SIG-M5 treated with dmso at 0.1 percent for 504 hours (cell line): ENCODE measurements at regions not wholly inside any gene's neighbourhood (a gene's known extent, or its start where the extent isn't known, plus 50 kb on each side); places are given as distances from the start of the nearest gene placed in this dataset.
"Not testable (repeated sequence)": the region's sequence is repeated elsewhere in the genome, so short reads cannot be mapped to it uniquely, and the experiment has no call there.

Experiments used
- DNase-seq: peaks from one replicate; lab custom pipeline; 2025; ENCODE audit not compliant: unreplicated experiment; lab: John Stamatoyannopoulos, UW

DNA sequence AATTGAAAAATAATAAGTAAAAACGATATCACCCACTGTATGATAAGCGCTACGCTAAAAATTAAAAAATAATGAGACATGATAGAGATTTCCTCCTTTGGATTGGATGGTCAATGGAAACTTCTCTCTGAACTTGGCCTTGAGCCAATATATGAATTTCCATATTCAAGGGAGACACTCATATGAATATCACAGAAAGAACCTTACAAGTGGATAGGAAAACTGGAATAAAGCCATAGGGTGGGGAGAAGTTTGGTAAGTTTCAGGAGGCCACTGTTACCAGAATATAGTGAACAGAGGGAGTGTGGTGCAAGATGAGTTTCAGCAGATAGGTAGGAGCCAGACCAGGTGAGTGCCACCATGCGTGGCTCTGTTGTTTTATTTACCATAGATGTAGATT, 147.2 kb downstream of the SEM1 start:
- no peak for DNase-seq

DNA sequence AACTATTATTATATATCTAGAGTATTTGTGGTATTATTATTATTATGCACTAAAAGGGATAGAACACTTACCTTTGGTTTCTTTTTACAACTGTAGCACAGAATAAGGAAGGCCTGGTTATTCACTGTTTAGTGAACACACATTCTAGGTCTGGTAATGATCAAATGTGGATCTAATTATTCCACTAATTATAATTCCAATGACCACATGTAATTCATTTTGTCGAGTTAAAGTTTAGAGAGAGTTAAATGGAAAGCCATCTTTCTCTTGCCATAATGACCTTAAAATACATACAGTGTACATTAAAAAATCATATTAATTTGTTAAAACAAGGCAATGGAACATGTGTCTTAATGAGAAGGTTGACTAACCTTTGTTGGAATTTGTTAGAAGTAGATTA, 147.8 kb downstream of the SEM1 start:
- DNase-seq = no peak

DNA sequence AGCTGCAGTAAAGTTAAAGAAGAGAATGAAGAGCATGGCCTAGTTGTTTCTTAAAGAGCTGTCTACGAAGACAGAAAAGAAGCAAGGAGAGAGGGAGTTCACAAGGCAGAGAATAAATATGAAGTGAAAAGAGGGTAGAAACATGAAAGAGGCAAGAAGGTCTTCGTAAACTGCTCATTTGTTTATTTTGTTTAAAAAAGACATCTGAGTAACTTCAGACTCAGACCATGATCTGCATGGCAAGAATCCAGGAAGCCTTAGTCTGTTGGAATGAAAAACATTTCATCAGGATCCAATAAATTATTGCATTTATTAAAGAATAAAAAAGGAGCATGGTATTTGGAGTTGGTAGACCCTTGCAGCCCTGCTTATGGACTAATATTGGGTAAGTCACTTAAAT, 151.1 kb downstream of the SEM1 start:
- no peak for DNase-seq

DNA sequence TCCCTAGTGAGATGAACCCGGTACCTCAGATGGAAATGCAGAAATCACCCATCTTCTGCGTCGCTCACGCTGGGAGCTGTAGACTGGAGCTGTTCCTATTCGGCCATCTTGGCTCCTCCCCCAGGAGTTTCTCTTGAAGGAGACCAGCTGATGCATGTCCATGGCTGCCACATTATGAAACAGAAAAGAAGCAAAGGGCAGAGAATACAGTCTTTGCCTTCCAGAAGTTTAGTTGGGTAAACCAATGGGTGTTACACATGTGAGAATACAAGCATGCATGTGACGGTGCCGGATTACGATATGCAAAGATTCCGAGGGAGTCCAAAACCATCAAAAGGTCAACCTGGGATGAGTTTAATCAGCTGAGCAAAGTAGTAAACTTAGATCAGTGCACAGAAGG, 151.6 kb downstream of the SEM1 start:
- no peak for DNase-seq

DNA sequence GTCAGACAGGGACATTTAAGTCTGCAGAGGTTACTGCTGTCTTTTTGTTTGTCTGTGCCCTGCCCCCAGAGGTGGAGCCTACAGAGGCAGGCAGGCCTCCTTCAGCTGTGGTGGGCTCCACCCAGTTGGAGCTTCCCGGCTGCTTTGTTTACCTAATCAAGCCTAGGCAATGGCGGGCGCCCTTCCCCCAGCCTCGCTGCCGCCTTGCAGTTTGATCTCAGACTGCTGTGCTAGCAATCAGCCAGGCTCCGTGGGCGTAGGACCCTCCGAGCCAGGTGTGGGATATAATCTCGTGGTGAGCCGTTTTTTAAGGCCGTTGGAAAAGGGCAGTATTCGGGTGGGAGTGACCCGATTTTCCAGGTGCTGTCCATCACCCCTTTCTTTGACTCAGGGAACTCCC, 152.0 kb downstream of the SEM1 start:
- not testable (repeated sequence) for DNase-seq

DNA sequence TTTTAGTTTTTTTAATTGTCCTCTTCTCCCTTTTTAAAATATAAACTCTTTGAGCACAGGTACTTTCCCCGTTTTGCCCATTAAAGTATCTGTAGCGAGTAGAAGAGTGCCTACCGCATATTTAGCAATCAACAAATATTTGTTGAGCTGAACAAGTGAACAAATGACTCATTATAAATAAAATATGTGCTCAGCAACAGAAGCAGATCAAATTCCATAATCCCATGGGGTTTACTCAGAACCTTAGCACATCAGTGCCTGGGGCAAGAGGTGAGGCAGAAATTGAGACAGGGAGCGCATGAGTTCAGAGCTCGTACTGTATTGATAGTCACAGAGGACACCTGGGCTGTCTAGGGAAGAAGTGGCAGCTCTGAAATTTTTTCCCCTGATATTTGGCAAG, 161.0 kb downstream of the SEM1 start:
- peak; percentile 39 for DNase-seq

DNA sequence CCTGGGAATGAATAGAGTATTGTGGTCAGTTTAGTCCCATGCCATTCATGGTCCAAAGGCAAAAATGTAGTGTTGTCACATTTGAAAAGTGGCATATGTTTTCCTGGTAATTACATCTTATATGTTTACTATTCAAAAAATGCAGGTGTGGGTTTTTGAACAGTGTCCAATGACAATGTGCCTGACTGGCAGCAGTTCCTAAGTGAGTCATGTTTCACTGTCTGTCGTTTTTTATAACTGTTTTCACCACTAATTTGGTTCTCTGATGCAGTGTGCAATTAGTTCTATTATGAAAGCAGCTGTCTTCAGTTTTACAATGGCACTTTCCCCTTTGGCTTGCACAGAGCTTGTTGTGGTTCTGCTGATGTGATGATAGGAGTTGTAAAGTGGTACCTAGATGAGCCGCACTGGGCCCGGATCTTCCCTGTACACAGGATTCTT, 162.3 kb downstream of the SEM1 start:
- no peak for DNase-seq

DNA sequence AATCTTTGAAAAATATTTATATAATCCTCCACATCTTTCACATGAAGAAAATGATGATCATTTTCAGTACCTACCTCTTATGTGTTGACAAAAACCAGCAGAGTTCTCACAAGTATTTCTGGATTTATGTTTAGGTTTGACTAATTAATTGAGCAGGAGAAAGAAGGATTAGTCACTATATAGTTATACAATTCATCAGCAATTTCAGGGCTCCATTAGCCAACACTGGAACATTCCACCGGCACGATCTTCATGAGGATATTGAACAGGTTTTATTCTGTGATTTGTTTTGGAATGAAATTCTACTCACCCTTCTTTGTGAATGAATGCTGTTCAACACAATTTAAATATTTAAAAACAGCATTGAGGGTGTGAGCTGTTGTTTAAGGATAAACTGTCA, 163.2 kb downstream of the SEM1 start:
- no peak for DNase-seq

DNA sequence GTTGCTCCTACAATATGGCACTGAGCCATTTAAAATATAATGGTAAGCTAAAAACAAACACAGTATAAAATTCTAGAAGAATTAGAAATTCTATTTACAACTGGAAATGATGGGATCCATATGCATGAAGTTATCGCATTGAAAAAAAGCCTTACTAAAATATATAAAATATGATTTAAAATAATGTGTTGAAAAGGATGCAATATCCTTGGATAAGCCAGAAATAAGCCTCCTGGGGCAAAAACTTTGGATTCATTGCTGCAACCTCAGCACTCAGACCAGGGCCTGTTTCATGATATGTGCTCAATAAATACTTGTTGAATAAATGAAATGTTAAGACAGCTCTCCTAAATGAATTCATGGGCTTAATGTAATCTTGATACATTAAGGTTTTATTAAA, 170.2 kb downstream of the SEM1 start:
- DNase-seq = no peak

DNA sequence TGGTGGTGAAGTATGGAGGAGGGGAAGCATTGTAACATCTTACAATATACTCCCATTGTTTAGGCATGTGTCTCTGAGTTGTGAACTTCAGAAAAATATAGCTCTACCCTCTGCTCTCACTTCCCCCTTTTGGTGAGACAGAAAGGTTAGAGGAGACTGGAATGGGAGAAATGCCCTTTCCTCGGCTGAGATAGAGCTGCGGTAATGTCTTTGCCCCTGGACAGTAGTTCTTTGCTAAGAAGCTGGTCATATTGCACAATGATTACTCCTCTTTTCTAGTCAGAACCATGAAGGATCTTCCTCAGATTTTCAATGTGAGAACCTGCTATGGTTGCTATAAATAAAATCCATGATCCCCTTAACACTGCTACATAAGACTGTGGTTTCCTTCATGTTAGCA, 171.0 kb downstream of the SEM1 start:
- peak; percentile 56 for DNase-seq

DNA sequence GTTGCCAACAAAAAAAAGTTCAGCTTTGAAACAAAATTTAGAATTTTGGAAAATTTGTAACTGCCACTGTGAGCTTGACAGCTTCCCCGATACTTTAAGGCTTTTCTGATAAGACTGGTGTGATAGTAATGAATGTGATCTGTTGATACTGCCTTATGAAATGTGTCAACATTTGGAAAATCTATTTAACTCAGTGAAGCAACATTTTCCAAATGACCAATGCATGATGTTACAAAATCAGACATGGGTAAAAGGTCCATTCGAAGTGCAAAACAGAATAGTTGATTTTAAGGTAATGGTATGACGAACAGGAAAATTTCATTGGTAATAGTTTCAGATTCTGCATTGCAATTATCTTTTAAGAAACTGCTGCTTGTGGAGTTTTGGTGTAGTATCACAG, 175.4 kb downstream of the SEM1 start:
- DNase-seq = no peak

DNA sequence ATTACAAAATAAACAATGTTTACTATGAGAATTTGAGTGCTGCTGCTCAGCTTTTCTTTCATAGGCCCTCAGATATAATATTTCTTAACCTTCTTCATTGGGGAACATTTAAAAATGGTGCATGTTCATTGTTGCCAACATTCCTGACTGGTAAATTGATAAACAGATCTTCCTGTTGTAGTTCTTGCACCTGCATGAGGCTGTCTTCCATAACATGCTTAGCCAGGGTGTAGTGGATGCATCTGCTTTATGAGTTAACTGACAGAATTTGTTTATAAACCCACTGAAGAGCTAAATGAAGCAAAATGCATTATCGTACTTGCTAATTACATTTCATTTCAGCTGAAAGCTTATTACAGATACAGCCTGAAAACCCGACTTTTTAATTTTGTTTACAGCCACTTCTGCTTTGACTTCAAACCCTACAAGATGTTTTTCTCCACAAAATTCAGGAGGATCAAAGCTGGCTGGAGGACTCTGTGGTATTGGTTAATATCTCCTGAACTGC, 177.2 kb downstream of the SEM1 start:
- DNase-seq = no peak

DNA sequence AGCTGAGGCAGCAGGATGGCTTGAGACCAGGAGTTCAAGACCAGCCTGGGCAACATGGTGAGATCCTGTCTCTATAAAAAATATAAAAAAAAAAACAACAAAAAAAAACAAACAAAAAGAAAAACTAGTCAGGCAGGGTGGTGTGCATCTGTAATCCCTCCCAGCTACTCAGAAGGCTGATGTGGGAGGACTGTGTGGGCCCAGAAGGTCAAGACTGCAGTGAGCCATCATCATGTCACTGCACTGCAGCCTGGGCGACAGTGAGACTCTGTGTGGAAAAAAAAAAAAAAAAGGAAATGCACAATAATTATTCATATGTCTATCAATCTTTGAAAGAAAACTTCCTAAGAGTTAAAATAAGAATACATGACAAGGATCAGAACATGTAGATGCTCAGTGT, 178.3 kb downstream of the SEM1 start:
- no peak for DNase-seq

DNA sequence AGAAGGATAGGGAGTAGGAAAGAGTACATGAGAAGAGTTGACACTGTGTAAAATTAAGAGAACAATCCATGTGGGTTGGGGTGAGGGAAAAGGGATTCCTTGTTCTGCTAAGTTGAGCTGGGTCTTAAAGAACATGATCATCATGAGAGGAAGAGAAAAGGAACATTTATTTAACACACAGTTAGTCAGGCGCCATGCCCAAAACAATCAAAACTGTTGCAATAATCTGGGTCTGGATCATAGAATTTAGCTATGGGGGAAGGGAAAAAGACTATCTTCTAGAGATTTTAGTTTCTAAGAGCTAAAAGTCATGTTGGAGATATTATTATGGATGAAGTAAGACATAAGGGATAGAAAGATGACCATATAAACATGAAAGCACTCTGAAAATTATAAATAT, 178.9 kb downstream of the SEM1 start:
- no peak for DNase-seq

DNA sequence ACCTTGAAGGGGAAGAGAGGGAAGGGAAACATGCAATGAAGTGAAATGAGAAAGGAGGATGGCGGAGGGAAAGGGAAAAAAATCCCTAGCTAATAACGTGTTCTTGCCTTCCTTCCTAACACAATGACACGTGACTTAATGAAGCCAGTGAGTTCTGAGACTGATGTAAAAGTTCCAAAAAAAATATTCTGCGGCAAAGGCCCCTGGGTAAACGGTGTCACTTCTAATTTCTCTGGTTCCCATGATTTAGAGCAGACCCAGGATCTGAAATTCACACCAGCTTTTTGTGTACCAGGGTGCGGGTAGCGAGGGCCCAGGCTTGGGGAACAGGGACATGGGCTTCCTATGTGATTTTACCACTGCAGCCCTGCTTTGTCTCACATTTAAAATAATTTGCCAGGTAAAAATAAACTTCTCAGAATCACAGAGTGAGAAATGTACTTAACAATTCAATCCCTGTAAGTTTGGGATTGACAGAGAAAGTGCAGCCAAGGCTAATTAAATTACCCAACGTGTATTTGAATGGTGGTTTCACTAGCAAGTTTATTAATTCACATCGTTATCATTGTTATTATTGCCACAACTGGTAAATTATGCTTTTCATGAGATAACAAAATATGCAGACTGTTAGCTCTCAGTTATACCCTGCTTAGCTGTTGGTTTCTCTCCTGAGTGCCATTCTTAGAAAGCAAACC, 182.4 kb downstream of the SEM1 start:
- DNase-seq = no peak

DNA sequence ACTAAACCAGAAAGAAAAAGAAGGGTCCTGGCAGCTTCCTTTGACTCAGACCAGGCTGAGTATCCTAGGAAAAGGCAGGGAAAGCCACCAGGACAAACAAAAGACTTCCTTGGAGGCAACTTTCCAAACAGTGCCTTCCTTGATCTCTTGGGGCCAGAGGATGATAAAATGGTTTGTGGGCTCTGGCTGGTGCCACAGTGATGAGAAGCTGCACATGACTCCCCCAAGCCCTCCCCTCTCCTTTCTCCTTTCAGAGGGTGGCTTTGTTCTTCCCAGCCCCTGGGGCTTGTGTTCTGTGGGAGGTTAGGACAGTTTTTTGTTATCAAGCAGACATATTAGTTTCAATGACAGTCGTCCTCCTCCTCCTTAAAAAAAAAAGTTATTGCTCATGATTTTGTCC, 183.2 kb downstream of the SEM1 start:
- DNase-seq = no peak

DNA sequence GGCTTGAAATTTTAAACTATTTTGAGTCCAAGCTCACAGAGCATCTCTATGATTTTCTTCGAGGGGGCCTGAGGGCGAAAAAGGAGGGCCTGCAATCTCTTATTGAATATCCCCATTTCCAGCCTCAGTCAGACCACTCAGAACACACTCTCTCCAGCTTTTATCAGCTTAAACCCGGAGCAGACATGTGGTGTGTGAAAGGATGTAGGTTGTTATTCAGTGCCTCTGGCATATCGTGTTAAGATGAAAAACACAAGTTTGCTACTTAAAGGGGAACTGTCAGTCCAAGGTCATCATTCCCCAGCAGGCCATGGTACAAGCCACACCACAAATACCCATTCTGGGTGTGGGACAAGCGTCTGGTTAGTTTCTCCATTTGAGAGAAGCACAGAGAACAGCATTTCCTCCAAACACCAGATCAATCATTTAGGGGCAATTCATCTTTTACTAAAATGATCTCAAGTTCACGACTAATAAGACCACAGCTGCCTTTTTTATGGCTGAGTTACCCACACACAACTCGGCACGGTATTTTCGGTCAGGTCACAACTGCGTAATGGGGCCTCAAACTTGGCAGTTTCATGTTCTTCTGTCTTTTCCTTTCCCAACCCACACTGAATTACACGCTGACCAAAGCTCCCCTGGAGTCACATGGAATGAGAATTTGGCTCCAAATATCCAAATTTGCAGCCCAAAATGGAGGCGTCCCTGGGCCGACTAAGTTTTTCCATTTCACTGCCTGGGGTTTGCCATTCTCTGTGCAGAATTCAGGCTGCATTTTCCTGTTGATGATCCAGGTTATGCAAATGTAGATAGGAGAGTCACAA, 188.4 kb downstream of the SEM1 start:
- DNase-seq = no peak

DNA sequence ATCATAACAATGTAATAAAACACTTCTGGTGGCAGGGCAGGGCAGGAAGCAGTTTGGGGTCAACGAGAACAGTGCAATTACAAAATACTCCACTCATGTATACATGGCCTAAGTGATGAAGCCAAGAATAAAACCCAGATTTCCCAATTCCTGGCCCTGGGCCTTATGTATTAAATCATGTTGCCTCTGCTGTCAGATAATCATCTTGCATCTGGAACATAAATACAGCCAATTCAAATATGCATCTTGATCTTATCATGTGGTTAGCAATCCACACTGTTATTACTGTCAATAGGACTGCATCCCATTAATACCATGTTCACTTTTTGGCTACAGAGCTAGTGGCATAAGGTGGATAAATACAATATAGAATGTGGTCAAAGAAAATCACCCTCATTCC, 186.5 kb upstream of the SLC25A13 start:
- no peak for DNase-seq

DNA sequence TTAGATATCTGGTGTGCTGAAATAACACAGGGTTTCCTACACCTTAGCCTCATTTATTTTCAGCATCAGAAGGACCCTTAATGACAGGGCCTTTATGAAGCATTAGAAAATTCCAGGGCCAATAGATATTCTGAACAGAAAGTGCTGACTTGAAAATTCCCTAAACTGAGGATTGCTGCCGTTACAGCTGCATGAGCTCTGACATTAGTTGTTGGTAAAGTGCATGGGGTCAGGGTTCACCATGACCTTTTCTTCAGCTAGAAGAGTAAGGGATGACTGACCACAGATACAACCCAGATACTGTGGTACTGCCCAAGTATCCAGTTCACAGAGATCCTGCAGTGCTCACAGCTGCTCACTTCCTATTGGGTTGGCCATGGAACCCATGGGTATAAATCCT, 181.7 kb upstream of the SLC25A13 start:
- DNase-seq = no peak

DNA sequence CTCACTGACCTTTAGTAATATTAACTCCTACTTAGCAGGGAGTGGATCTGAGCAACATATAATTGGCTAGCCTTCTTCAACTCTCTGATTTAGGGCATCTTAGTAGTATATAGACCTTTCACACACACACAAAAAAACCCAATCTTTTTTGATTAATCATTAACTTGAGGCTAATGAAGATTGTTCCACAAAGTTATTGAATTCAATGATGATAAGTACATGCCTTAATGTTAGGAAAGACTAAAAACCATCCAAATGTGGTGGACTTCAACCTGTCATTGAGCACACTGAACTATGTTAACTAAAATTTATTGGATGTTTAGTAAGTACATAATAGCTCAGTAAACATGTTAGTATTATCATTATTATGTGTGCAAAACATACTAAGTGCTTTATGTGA, 179.4 kb upstream of the SLC25A13 start:
- DNase-seq = no peak

DNA sequence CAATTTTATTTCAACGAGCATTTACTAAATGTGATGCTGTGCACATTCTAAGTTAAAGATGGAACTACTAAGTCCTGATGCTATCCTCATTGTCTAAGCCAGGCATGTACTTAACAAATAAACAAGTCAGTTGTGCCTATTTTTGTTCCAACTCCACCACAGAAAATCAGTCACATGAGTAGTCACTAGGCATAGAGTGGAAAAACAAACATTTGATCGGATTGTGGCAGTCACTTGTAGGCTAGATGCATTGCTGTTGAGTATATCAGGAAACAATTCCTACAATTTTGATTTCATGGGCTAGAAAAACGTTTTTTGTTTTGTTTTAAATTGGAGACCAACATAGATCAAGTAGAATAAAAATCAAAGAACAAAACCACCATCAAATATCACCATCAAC, 177.6 kb upstream of the SLC25A13 start:
- no peak for DNase-seq

DNA sequence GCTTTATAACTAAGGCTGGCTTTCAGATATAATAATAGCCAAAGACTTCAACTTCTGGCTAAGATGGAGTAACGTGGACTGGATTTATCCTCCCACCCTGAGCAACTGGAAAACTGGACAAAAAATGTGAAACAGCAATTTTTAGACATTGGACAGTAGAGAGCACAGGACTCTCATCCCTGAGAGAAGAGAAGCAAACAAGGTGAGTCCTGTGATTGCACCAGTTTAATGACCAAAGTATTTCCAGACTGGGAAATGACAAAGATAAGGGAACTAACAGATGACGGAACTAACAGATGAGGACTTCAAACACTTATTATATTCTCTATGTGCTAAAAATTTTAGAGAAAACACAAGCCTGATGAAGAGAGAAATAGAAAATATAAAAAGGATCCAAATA, 175.7 kb upstream of the SLC25A13 start:
- no peak for DNase-seq
